ENCODE measurements at regions not wholly inside any gene's neighbourhood (a gene's known extent, or its start where the extent isn't known, plus 50 kb on each side); places are given as distances from the start of the nearest gene placed in this dataset.

GRCh38 chr5:114116981-114117380, 244.9 kb upstream of the KCNN2 start:
- TF ChIP-seq EZH2phosphoT487 (IDR thresholded peaks at IDR 0.05; ENCODE audit: borderline replicate concordance, low read length) = no peak
- TF ChIP-seq, protein P1, sequence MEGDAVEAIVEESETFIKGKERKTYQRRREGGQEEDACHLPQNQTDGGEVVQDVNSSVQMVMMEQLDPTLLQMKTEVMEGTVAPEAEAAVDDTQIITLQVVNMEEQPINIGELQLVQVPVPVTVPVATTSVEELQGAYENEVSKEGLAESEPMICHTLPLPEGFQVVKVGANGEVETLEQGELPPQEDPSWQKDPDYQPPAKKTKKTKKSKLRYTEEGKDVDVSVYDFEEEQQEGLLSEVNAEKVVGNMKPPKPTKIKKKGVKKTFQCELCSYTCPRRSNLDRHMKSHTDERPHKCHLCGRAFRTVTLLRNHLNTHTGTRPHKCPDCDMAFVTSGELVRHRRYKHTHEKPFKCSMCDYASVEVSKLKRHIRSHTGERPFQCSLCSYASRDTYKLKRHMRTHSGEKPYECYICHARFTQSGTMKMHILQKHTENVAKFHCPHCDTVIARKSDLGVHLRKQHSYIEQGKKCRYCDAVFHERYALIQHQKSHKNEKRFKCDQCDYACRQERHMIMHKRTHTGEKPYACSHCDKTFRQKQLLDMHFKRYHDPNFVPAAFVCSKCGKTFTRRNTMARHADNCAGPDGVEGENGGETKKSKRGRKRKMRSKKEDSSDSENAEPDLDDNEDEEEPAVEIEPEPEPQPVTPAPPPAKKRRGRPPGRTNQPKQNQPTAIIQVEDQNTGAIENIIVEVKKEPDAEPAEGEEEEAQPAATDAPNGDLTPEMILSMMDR (IDR thresholded peaks at IDR 0.05; ENCODE audit: low read depth, low read length, poor library complexity, severe bottlenecking) = no peak
